GM12865 (cell line): ENCODE measurements at regions not wholly inside any gene's neighbourhood (a gene's known extent, or its start where the extent isn't known, plus 50 kb on each side); places are given as distances from the start of the nearest gene placed in this dataset.

Source experiments
- DNase-seq: peaks from one replicate; pipeline ENCODE4 v3.0.0; 2010; ENCODE audit warnings: low read depth
- H3K4me3 ChIP-seq: 2 replicates; pipeline ENCODE4 v1.5.1; 2011; ENCODE audit warnings: mild to moderate bottlenecking, low read depth, low read length, control low read depth
- TF ChIP-seq, protein P1 (sequence below): IDR thresholded peaks from 2 replicates; pipeline ENCODE4 v1.5.1; 2011; ENCODE audit warnings: low read length, control low read depth, low read depth, inconsistent platforms; ENCODE audit not compliant: insufficient read depth; ENCODE audit errors: missing control alignments

DNA sequence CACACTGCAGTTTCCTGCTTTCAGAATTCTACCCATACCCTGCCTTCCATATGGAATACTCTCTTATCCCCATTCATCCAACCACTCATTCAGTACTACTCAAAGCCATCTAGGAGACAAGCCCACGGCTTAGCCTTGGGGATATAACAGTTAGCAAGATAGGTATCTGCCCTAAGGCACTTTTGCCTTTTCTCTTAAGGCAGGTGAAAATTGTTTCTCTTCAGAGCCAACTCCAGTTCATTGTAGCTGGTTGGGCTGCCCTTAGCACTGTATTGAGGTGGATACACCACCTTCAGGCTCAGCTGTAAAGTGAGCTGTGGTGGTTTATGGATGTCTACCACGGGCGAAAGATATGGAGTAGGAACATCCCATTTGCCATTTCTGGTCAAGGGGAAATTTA lies 729.7 kb upstream of the TBX3 start:
- no peak for DNase-seq
- H3K4me3 ChIP-seq, result no peak overlapping the region
- TF ChIP-seq, protein P1, sequence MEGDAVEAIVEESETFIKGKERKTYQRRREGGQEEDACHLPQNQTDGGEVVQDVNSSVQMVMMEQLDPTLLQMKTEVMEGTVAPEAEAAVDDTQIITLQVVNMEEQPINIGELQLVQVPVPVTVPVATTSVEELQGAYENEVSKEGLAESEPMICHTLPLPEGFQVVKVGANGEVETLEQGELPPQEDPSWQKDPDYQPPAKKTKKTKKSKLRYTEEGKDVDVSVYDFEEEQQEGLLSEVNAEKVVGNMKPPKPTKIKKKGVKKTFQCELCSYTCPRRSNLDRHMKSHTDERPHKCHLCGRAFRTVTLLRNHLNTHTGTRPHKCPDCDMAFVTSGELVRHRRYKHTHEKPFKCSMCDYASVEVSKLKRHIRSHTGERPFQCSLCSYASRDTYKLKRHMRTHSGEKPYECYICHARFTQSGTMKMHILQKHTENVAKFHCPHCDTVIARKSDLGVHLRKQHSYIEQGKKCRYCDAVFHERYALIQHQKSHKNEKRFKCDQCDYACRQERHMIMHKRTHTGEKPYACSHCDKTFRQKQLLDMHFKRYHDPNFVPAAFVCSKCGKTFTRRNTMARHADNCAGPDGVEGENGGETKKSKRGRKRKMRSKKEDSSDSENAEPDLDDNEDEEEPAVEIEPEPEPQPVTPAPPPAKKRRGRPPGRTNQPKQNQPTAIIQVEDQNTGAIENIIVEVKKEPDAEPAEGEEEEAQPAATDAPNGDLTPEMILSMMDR, result no peak

GRCh38 chr12:115412831-115413230 lies 728.9 kb upstream of the TBX3 start:
- TF ChIP-seq, protein P1, result no peak
- H3K4me3 ChIP-seq, result no peak overlapping the region
- no peak for DNase-seq

- TF ChIP-seq, protein P1, result no peak
- H3K4me3 ChIP-seq, result no peak overlapping the region
- no peak for DNase-seq
These were observed 727.1 kb upstream of the TBX3 start for GRCh38 chr12:115411121-115411520.

DNA sequence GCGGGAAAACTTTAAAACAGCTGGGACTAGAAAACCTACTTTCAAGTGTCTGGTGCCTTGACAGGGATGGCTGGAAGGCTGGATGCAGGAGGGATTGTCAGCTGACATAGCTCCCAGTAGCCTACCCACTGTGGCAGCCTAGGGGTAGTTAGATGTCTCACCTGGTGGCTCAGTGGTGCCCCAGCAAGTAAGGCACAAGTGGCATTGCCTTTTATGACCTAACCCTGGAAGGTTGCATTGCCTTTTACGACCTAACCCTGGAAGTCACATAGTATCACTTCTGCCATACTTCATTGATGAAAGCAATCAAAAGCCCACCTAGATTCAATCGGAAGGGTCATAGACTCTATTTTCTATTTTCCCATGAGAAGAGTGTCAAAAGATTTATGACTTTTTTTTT lies 724.7 kb upstream of the TBX3 start:
- TF ChIP-seq, protein P1, result no peak
- no peak overlapping the region for H3K4me3 ChIP-seq
- no peak for DNase-seq

DNA sequence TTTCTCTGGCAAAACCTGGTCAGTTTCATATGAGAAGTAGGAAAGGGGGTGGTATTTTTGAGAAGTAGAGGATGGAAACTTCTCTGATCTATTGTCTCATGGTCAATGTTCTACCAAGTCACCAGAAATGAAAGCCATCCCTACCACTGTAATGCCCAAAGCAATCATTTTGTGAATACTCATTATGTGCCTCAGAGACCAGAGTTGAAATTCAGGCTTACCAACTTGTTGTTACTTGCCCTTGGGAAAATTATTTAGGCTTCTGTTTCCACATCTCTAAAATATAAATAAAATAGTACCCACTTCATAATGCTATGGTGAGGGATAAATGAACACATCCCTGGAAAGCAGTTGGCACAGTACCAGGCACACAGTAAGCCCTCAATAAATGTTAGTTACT lies 723.7 kb upstream of the TBX3 start:
- DNase-seq, result no peak
- TF ChIP-seq, protein P1, result no peak
- no peak overlapping the region for H3K4me3 ChIP-seq

DNA sequence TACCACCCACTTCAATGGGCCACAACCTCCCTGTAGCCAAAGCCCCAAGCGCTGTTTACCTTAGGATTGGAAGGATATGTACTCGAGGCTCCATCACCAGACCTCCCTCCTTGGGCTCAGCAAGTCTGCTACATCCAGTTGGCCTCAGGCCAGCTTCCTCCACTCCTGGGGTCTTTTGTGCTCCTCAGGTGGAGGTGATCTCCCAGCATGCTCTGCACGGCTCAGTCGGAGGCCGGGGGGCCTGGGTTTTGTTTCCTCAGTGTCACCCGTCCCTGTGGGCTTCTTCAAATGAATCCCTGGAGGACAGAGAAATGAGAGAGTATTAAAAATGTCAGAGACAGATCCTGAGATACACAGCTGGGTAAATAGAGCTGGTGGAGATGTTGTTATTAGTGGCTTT lies 723.1 kb upstream of the TBX3 start:
- TF ChIP-seq, protein P1, result no peak
- DNase-seq, result no peak
- H3K4me3 ChIP-seq, result no peak overlapping the region

GRCh38 chr12:115405471-115405860 lies 721.5 kb upstream of the TBX3 start:
- DNase-seq, result no peak
- TF ChIP-seq, protein P1, result no peak
- H3K4me3 ChIP-seq, result no peak overlapping the region
